ENCODE measurements at regions not wholly inside any gene's neighbourhood (a gene's known extent, or its start where the extent isn't known, plus 50 kb on each side); places are given as distances from the start of the nearest gene placed in this dataset.
A peak's percentile ranks its signal among the peaks of the same experiment; 100 is the strongest.

DNA sequence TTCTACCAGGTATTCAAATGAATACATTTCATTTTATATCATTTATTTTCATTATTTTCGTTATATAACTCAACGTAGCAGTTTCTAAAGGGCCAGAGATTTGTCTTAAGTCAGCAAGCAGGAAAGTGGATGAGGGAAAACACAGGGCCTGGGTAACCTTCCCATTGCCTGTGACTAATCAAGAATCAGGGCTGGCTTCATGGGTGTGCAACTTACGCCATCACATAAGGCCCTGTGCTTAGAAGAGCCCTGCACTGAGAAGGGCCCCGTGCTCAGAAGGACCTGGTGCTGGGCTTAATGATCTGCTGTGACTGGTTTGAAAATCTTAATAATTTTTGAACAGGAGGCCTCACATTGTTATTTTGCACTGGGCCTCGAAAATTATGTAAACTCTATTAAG lies 65.4 kb upstream of the FAM9C start:
- Histone ChIP-seq H3K4me3 (no peak overlapping the region), H3K36me3 (no peaks in the 10 kb centered on the region), H3K9me3 (no peaks in the 10 kb centered on the region), H3K27ac (peak overlapping the region; percentile 49 to 83 (median 75)), H3K4me1 (peaks cover 0 to 10% (median 3%) of the 10 kb centered on the region in 4 donors), H3K27me3 (no peaks in the 10 kb centered on the region)
- no peak for DNase-seq
- WGBS, 2 donors (ENCODE audit: low coverage in 1 of 2) = 80 to 82% methylated on average over 3 to 5 of the region's 5 CpGs
- no peak for TF ChIP-seq EP300 (IDR thresholded peaks at IDR 0.05; ENCODE audit: low read depth)
- no peak for TF ChIP-seq POLR2AphosphoS5 (IDR thresholded peaks at IDR 0.05)
- TF ChIP-seq, protein P1, sequence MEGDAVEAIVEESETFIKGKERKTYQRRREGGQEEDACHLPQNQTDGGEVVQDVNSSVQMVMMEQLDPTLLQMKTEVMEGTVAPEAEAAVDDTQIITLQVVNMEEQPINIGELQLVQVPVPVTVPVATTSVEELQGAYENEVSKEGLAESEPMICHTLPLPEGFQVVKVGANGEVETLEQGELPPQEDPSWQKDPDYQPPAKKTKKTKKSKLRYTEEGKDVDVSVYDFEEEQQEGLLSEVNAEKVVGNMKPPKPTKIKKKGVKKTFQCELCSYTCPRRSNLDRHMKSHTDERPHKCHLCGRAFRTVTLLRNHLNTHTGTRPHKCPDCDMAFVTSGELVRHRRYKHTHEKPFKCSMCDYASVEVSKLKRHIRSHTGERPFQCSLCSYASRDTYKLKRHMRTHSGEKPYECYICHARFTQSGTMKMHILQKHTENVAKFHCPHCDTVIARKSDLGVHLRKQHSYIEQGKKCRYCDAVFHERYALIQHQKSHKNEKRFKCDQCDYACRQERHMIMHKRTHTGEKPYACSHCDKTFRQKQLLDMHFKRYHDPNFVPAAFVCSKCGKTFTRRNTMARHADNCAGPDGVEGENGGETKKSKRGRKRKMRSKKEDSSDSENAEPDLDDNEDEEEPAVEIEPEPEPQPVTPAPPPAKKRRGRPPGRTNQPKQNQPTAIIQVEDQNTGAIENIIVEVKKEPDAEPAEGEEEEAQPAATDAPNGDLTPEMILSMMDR (IDR thresholded peaks at IDR 0.05) = no peak
- TF ChIP-seq POLR2A (IDR thresholded peaks at IDR 0.05) = no peak
- intact Hi-C loops (cut with DNase I; ENCODE audit: low total_unique reads) (no loop called here), in situ Hi-C loops (cut with MboI; ENCODE audit: low pct_ligation_motif_present in 1 of 4, low pct_unique_long_range_greater_than_20kb in 1 of 4, low sequenced_read_pairs in 3 of 4) (loop anchor here in 1 of 4 donors (25.0 kb wide), 1 partner anchor 377 kb away; no protein-coding TSS in a partner anchor)

GRCh38 chrX:13103914-13104274 lies 59.5 kb upstream of the FAM9C start:
- DNase-seq = no peak
- intact Hi-C loops (cut with DNase I; ENCODE audit: low total_unique reads) (no loop called here), in situ Hi-C loops (cut with MboI; ENCODE audit: low pct_ligation_motif_present in 1 of 4, low pct_unique_long_range_greater_than_20kb in 1 of 4, low sequenced_read_pairs in 3 of 4) (loop anchor here in 1 of 4 donors (25.0 kb wide), 1 partner anchor 383 kb away; no protein-coding TSS in a partner anchor)
- no peak overlapping the region for H3K4me3 ChIP-seq
- no peaks in the 10 kb centered on the region for H3K36me3 ChIP-seq
- TF ChIP-seq POLR2AphosphoS5 (IDR thresholded peaks at IDR 0.05) = no peak
- no peak for TF ChIP-seq POLR2A (IDR thresholded peaks at IDR 0.05)
- TF ChIP-seq, protein P1 (IDR thresholded peaks at IDR 0.05) = no peak
- no peak for TF ChIP-seq EP300 (IDR thresholded peaks at IDR 0.05; ENCODE audit: low read depth)
- H3K4me1 ChIP-seq = peaks cover 6 to 31% (median 13%) of the 10 kb centered on the region in 4 donors
- WGBS, 2 donors (ENCODE audit: low coverage in 1 of 2) = 96 to 100% methylated on average over 2 of the region's 2 CpGs
- H3K9me3 ChIP-seq = no peaks in the 10 kb centered on the region
- no peak overlapping the region for H3K27ac ChIP-seq
- no peaks in the 10 kb centered on the region for H3K27me3 ChIP-seq

DNA sequence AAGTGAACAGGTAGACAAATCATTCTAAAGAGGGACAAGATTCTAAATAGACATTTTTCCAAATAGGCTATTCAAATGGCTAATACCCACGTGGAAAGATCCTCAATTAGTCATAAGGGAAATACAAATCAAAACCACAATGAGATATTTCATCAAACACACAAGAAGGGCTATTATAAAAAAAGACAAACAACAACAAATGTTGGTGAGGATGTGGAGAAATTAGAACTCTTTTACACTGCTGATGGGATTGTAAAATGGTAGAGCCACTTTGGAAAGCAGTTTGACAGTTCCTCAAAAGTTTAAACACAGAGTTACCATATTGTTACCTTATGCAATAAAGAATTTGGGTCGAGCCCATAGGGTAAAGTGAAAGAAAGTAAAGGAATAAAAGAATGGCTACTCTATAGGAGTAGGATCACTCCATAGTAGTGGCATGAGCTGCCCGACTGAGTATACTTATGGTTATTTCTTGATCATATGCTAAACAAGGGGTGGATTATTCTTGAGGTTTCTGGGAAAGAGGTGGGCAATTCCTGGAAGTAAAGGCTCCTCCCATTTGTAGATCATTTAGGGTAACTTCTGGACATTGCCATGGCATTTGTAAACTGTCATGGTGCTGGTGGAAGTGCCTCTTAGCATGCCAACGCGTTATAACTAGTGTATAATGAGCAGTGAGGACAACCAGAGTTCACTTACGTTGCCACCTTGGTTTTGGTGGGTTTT lies 58.9 kb upstream of the FAM9C start:
- in situ Hi-C loops (cut with MboI; ENCODE audit: low pct_ligation_motif_present in 1 of 4, low pct_unique_long_range_greater_than_20kb in 1 of 4, low sequenced_read_pairs in 3 of 4) (loop anchor here in 1 of 4 donors (25.0 kb wide), 1 partner anchor 384 kb away; no protein-coding TSS in a partner anchor), intact Hi-C loops (cut with DNase I; ENCODE audit: low total_unique reads) (no loop called here)
- Histone ChIP-seq H3K27ac (peak overlapping the region in 3 of 4 donors; percentile 60 to 73 (median 67)), H3K27me3 (no peaks in the 10 kb centered on the region), H3K4me3 (no peak overlapping the region), H3K9me3 (no peaks in the 10 kb centered on the region), H3K36me3 (no peaks in the 10 kb centered on the region), H3K4me1 (peaks cover 6 to 31% (median 13%) of the 10 kb centered on the region in 4 donors)
- DNase-seq = no peak
- 60 to 72% methylated on average over 1 to 6 of the region's 6 CpGs for WGBS, 2 donors (ENCODE audit: low coverage in 1 of 2)
- TF ChIP-seq EP300 (IDR thresholded peaks at IDR 0.05; ENCODE audit: low read depth) (no peak), POLR2A (IDR thresholded peaks at IDR 0.05) (no peak), POLR2AphosphoS5 (IDR thresholded peaks at IDR 0.05) (no peak)
- TF ChIP-seq, protein P1 (IDR thresholded peaks at IDR 0.05) = no peak

DNA sequence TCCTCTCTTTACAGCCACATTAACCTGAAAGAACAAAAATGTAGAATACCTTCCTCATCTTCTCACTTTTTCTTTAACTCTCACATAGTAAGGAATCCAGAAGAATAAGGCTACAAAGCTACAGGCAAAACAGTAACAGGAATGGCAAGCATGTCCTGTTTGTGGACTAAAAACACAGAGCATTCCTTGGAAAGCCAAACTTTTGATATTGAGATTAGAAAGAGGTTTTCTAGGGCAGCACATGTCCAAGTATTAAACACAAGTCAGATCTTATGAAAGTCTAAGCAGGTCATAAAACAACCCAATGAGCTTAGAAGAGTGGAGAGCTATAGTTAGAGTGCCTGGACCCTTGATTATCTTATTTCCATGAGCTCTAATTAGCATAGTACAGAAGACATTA lies 58.2 kb upstream of the FAM9C start:
- DNase-seq = no peak
- in situ Hi-C loops (cut with MboI; ENCODE audit: low pct_ligation_motif_present in 1 of 4, low pct_unique_long_range_greater_than_20kb in 1 of 4, low sequenced_read_pairs in 3 of 4) = loop anchor here in 1 of 4 donors (25.0 kb wide), 1 partner anchor 385 kb away; no protein-coding TSS in a partner anchor
- intact Hi-C loops (cut with DNase I; ENCODE audit: low total_unique reads) = no loop called here
- H3K36me3 ChIP-seq = no peaks in the 10 kb centered on the region
- H3K4me3 ChIP-seq = no peak overlapping the region
- TF ChIP-seq, protein P1 (IDR thresholded peaks at IDR 0.05) = no peak
- no peak for TF ChIP-seq POLR2A (IDR thresholded peaks at IDR 0.05)
- no peak for TF ChIP-seq EP300 (IDR thresholded peaks at IDR 0.05; ENCODE audit: low read depth)
- no peak for TF ChIP-seq POLR2AphosphoS5 (IDR thresholded peaks at IDR 0.05)
- H3K9me3 ChIP-seq = no peaks in the 10 kb centered on the region
- H3K27me3 ChIP-seq = no peaks in the 10 kb centered on the region
- peak overlapping the region; percentile 39 to 73 (median 64) for H3K27ac ChIP-seq
- peaks cover 6 to 31% (median 13%) of the 10 kb centered on the region in 4 donors for H3K4me1 ChIP-seq

Data from transverse colon (tissue), 4 donors.